HG02642 (cell line): ENCODE measurements at regions not wholly inside any gene's neighbourhood (a gene's known extent, or its start where the extent isn't known, plus 50 kb on each side); places are given as distances from the start of the nearest gene placed in this dataset.

Source experiments
- ATAC-seq: cut with Tn5 transposase; IDR thresholded peaks from one replicate; pipeline ENCODE4 v1.9.1; 2021; ENCODE audit warnings: mild to moderate bottlenecking; ENCODE audit not compliant: unreplicated experiment, poor library complexity

DNA sequence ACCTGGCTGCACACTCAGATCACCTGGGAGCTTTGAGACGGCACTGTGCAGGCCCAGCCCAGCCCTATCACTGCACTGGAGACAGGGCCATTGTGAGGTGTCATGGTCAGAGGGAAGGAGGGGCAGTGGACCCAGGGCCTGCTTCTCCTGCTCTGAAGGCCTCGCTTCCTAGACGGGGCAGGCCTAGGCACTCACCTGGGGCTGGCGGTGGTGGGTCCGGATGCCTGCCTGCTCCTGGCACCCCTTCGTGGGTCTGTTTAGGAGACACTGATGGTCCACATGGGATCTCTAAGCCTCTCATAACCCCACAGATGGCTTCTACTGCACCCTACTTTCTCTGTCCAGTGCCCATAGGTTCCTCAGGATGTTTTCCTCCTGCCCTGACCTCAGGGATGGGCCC lies 230.9 kb downstream of the MATN1 start:
- no peak for ATAC-seq

DNA sequence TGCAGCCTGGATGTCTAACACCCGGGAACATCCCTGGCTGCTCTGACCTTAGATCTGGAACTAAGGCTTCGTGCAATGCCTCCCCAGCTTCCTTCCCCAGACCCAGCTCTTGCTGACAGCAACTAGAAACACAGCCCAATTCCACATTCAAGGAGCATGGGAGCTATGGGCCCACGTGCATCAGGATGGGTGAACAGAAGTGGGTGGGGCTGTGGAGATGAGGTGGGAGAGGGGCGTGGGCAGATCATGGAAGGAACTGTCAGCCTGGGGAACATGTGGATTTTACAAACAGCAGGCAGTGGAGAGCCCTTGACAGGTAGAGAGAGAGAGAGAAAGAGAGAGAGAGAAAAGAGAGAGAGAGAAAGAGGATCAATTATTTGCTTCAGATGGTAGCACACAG lies 231.6 kb downstream of the MATN1 start:
- ATAC-seq = no peak

DNA sequence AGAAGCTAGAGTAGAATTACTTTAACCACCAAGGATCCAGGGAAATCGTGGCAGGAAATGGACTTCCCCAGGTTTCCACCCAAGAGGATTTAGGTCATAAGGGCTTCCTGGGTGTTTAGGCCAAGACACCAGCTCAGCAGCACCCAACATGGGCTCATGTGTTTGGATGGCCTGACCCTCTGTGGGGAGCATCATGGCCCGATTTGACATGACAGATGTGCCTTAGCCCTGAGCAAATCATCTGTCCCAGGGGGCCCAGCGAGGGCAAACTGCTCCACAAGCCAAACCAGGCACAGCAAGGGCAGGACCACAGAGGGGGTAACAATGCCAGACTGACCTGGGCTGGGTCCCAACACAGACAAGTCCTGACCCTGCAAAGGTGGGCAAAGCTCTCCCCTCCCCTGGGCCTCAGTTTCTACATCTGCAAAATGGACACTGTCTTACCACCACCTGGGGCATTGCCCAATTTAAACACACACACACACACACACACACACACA lies 232.8 kb downstream of the MATN1 start:
- no peak for ATAC-seq

DNA sequence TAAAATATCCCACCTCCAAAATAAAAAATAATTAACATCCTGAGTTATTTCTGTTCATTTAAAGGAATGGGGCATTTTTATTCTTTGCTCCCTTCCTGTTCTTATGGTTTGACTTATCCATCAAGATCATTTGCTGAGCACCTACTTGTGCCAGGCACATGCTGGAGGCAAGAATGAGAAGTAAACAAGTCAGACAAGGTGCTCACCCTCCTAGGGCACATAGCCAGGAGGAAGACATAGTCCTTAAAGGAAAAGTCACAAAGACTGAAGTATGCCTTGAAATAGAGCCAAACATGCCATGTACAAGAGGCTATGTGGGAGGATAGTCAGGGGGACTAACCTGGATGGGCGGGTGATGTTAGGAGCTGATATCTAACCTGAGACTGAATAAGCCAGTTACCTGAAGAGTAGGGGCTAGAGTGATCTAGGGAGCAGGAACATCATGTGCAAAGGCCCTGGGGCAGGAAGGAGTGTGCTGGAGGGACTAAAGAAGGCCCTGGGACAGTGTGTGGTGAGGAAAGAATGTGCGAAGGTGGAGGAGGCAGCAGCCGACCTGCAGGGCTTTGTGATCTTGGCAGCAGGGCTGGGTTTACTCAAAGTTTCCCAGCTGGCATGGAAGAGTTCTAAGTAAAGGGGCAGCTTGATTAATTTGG lies 233.5 kb downstream of the MATN1 start:
- ATAC-seq = no peak

DNA sequence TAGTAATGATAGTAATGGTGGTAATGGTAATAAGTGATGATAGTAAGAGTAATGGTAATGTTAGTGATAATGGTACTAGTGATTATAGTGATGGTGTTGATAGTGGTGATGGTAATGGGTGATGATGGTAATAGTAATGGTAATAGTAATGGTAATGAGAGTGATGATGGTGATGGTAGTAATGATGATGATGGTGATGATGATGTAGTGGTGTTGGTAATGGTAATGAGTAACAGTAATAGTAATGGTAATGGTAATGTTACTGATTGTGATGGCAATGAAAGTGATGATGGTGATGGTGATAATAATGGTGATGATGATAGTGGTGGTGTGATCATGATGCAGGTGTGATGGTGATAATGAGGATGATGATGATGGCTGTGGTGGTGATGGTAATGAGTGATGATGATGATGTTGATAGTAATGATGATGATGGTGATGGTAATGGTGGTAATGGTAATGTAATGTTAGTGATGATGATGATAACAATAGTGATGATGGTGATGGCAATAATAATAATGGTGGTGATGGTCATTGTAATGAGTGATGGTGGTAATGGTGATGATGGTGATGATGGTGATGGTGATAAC lies 235.0 kb downstream of the MATN1 start:
- no peak for ATAC-seq

DNA sequence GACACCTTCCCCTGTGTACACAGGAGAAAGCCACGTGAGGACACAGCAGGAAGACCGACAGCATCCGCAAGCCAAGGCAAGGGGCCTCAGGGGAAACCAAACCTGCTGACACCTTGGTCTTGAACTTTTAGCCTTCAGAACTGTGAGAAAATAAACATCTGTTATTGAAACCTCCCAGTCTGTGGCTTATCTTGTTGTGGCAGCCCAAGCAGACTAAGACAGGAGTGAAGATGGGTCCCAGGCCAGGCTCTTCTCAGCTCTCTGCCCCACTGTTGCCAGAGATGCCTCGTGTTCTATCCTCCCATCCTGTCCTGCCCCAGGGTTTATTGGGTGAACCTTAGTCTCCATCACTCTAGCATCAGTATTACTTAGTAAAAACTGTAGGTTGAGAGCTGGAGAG lies 236.3 kb downstream of the MATN1 start:
- no peak for ATAC-seq

DNA sequence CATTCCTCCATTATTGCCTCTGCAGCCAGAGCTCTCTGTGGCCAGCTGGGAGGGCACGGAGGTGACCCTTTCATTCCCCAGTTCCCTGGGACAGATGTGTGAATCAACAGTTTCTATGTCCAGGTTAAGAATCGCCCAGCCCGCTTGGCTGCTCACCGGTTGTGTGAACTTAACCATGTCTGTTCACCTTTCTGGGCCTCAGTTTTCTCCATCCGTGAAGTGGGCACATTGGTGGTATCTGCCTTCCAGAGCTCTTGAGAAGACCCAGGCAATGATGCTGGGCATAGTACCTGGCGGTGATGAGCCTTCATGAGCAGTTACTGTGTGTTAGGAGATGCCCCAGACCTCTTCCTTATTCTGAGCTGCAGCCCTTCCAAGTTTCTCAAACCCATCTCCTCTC lies 238.3 kb downstream of the MATN1 start:
- ATAC-seq = no peak

DNA sequence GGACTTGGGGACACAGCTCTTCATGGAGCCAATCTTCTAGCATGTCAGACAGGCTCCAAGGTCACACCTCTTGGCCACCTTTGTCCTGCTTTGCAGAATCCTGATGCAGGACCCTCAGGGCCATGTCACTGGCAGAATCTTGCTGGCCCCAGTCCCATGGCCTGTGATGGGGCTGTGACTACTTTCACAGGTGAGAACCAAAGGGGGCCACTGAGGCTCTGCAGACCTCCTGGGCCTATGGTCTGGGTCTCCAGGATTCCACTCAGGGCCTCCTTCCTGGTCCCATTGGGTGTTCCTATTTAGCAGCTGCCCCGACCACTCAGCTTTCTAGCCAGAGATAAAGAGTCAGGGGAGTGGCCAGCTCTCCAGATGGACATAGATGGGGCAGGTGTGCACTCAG lies 238.7 kb downstream of the MATN1 start:
- no peak for ATAC-seq

DNA sequence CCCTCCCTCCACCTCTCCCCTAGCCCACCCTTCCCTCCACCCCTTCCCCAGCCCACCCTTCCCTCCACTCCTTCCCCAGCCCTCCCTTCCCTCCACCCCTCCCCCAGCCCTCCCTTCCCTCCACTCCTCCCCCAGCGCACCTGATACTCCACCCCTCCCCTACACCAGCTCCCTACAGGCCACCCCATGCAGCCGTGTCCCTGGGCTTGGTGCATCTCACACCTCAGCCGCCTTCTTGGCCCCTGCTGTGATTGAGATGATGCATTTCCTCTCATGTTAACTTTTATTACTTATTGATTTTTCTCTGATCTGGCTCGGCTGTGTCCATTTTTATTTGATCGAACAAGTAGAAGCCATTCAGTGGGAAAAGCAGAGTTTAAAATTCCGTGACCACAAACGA lies 243.8 kb downstream of the MATN1 start:
- ATAC-seq = no peak

DNA sequence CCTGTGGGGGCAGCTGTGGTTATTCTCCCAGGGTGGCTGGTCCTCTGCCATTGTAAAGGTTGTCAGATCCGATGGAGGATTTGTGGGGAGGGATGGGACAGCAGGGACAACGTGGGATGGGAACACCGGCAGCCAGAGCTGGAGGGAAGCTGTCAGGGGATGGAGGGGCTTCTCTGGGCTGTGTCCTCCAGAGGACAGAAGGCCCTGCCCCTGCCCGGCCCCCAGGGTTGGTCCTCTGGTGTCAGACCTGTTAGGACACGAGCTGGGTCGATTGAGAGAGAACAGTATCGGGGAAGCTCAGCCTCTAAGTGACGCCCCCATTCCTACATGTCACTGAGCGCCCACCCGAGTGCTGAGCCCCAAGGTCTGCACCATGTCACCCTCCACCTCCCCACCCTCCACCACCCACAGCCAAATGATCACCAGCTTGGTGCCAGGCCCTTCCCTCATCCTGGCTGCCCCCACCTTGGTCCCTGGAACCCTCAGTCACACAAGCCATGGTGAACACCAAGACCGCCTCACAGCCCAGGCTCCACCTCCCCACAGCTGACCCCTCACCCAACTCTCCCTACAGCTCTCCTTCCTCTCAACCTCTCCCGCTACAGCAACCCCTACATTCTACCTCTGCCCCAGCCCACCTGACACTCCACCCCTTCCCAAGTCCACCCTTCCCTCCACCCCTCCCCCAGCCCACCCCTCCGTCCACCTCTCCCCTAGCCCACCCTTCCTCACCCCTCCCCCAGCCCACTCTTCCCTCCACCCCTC lies 244.4 kb downstream of the MATN1 start:
- ATAC-seq = no peak

DNA sequence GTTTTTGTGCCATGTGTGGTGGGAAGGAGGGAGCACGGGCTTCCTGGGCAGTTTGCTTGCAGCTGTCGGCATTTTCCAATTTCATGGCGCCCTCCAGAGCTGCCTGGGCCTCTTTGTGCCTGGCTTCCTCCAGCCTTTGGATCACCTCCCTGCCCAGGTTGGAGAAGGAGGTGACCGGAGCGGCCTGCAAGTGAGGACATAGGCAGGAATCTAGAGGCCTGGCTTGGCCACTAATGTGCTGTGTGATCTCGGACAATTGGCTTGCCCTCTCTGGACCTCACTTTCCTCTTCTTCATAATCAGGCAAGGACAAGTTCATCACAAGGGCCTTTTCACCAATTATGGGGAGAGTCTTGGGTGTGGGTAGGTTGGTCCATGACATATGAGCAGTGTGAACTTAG lies 245.1 kb downstream of the MATN1 start:
- no peak for ATAC-seq

DNA sequence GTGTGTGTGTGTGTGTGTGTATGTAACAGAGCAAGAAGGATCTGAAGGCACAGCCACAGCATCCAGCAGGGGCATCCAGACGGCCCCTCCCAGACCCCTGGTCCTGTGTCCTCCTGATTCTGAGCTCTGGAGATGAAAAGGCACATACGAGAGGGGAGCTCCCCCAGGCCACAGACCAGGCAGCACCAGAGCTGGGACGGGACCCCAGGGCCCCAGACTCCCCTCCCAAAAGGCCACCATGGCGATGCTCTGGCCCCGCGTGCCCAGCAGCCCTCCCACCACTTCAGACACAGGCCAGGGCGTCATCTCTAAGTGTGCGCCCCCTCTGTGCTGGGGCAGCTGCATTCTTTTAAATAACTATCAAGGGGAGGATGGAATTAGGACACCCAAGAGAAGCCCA lies 245.8 kb downstream of the MATN1 start:
- no peak for ATAC-seq

DNA sequence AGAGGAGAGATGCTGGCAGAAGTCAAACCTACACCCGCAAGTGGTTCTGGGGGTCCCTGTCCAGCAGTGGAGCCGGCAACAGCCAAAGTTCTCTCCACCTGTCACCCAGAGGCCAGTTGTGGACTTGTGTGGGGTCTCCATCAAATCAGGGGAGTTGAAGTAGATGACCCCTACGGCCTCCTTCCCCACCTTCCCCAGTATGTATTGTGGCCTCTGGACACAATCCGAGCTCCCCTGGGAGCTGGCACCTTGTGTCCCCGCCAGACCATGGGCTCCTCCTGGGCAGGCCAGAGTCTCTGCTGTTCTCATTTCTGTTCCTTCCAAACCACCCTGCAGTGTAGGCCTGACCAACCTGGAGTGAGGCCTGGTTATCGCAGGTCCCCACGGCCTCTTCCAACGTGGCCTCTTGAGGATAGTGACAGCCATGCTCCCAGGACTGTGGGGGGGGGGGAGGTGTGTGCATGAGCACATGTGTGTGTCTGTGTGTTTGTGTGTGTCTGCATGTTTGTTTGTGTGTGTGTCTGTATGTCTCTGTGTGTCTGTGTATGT lies 246.4 kb downstream of the MATN1 start:
- no peak for ATAC-seq

DNA sequence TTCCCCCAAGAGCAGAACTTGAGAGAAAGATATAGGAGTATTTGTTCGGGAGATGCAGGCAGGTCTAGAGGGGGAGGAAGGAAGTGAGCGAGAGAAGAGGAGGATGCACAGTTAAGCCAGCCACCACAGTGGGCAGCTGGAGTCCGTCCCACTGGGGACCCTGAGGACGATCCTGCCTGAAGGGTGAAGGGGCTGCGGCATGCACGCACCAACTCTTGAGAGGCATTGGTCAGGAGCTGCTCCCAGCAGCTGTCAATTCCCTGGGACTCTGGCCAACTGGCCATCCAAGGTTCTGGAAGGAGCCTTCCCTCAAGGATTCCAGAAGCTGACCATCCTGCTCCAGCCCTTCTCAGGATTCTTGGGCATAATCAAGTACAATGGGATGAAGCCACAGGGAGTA lies 246.9 kb downstream of the MATN1 start:
- ATAC-seq = no peak

DNA sequence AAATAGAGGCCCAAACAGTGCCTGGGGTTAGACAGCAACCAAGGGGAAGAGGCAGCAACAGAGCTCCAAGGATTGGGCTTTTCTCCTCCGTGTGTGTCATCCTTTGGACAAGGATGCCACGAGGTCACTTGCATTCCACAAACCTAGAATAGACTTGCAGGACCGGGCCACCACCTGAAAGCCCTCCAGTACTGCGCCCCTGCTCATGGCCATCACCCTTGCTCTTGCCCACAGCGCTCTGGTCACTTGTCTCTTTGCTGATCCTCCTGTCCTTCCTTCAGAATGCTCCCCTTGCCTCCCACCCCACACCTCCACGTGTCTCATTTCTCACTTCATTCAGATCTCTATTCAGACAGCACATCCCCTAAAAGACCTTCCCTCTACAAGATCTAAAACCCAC lies 247.4 kb downstream of the MATN1 start:
- no peak for ATAC-seq

DNA sequence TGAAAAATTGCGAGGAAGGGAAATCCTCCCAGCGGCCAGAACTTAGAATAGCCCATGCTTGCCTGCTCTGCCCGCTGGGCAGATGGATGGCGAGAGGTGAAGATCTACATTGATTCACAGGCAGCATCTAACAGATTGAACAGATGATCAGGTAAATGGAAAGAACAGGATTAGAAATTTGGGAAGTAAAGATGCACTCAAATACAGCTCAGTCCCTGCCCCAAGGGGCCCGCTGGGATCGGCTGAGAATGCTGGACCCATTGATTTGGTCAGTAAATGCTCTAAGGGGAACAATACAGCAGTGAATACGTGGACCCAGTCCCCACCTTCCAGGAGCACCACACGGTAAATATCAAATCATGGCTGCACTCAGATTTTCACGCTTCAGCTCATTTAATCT lies 248.2 kb downstream of the MATN1 start:
- no peak for ATAC-seq

DNA sequence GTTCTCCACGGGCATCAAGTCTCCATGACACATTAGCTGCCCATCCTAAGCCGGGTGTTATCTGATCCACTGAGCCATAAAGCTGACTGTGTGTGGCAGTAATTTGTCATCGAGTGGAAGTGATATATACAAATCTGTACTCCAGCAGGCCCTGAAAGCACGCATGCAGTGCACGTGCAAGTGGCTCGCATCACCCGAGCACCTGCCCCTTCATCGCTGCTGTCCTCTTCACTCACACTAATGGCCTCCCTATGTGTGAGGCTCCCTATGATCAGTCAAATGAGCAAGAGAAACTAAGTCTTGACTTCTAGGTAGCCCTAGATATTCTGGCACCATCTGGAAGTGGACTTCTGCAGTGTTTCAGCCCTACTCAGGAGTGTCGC lies 248.6 kb downstream of the MATN1 start:
- no peak for ATAC-seq

DNA sequence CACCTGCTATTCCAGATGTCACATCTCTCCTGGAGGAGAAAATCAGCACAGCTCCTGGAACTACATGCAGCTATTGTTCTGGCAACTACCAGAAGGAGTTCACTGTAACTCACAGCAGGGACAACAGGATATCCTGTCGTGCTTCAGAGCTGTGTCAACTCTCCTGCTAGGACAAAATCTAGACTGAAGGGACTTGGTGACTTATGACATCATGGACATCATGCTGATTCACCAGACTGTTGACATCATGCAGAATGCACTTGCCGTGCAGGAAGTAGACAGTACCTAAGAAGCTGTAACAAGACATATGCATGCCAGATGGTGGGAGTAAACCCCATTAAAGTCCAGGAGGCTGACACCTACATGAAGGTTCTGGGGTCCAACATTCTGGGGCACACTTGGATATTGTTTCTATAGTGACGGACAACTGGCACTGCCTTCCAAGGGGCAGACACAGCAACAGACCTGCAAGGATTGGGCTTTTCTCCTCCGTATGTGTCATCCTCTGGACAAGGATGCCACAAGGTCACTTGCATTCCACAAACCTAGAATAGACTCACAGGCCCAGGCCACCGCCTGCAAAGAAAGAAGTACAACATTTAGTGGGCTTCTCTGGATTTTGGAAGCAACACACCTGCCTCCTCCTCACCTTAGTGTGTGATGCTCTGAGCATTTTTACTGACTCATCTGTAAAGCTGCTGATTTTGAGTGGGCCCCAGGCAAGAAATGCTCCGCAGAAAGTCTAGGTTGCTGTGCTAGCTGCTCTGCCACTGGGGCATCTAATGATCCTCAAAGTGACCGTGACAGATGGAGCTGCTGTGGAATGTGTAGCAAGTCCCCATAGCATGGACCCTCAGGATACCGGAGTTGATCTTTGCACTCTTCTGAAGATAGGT lies 249.2 kb downstream of the MATN1 start:
- ATAC-seq = no peak

DNA sequence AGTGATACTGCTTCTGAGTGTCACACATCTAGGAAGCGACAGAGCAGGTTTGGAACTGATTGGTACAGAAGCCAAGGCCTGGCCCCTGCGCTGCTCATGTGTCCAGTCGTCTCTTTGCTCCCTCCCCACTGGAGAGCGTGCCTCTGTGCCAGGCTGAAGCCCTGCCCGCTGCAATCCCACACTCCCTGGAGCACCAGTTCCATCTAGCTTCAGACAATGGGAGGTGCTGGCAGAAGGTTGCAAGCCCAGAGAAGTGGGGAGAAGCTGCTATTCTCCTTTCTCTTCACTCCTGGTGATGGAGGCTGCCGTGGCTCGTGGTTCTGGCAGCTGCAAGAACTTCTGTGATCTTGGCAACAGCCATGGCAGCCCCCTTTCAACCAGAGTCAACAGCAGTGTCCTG lies 250.9 kb downstream of the MATN1 start:
- no peak for ATAC-seq

DNA sequence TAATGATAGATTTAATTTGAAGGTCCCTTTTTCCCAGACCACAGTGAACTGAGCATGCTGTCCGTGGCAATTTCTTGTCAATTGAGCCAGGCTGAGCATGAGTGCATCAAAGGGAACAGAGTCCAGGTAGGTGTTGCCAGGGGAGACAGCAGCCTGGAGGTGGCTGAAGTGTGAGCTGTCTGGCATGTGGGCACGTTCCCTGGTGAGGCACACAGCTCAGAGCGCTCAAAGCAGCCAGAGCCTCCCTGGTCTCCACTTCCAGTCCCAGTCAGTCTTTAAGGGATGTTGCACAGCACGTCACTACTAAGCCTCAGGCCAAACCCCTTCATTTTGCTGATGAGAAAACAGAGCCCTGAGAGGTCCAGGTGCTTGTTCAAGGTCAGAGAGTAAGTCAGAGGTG lies 251.4 kb downstream of the MATN1 start:
- no peak for ATAC-seq
